ENCODE measurements at regions not wholly inside any gene's neighbourhood (a gene's known extent, or its start where the extent isn't known, plus 50 kb on each side); places are given as distances from the start of the nearest gene placed in this dataset.
A peak's percentile ranks its signal among the peaks of the same experiment; 100 is the strongest.
"Not testable (repeated sequence)": the region's sequence is repeated elsewhere in the genome, so short reads cannot be mapped to it uniquely, and the experiment has no call there.

- not testable (repeated sequence) for DNase-seq
Measured at GRCh38 chr2:37722971-37723370, 51.5 kb upstream of the CDC42EP3 start.

GRCh38 chr2:37730037-37730818, 58.8 kb upstream of the CDC42EP3 start:
- no peak for DNase-seq

GRCh38 chr2:37732412-37732811, 61.0 kb upstream of the CDC42EP3 start:
- DNase-seq, result not testable (repeated sequence)

GRCh38 chr2:37733251-37733650, 61.8 kb upstream of the CDC42EP3 start:
- no peak for DNase-seq

- DNase-seq, result not testable (repeated sequence)
Measured at GRCh38 chr2:37733955-37734354, 62.5 kb upstream of the CDC42EP3 start.

GRCh38 chr2:37734891-37735523, 63.6 kb upstream of the CDC42EP3 start:
- not testable (repeated sequence) for DNase-seq

GRCh38 chr2:37735524-37735910, 64.1 kb upstream of the CDC42EP3 start:
- peak in 2 of 3 donors; percentile 30 to 31 for DNase-seq

- no peak for DNase-seq
Measured at GRCh38 chr2:37737507-37737906, 66.1 kb upstream of the CDC42EP3 start.

GRCh38 chr2:37738266-37738885, 66.9 kb upstream of the CDC42EP3 start:
- no peak for DNase-seq

- DNase-seq, result no peak
Measured at GRCh38 chr2:37739153-37739552, 67.7 kb upstream of the CDC42EP3 start.

GRCh38 chr2:37740164-37740739, 68.8 kb upstream of the CDC42EP3 start:
- DNase-seq, result no peak

GRCh38 chr2:37742286-37742685, 70.8 kb upstream of the CDC42EP3 start:
- DNase-seq, result no peak

GRCh38 chr2:37744010-37744409, 72.6 kb upstream of the CDC42EP3 start:
- DNase-seq, result no peak

GRCh38 chr2:37744961-37745360, 73.5 kb upstream of the CDC42EP3 start:
- DNase-seq, result not testable (repeated sequence)

- DNase-seq, result not testable (repeated sequence)
Measured at GRCh38 chr2:37746011-37746410, 74.6 kb upstream of the CDC42EP3 start.

- no peak for DNase-seq
Measured at GRCh38 chr2:37746883-37747282, 75.4 kb upstream of the CDC42EP3 start.

- no peak for DNase-seq
Measured at GRCh38 chr2:37748541-37748940, 77.1 kb upstream of the CDC42EP3 start.

GRCh38 chr2:37750286-37750685, 78.8 kb upstream of the CDC42EP3 start:
- not testable (repeated sequence) for DNase-seq

GRCh38 chr2:37752766-37753165, 81.3 kb upstream of the CDC42EP3 start:
- no peak for DNase-seq

GRCh38 chr2:37753758-37754157, 82.3 kb upstream of the CDC42EP3 start:
- no peak for DNase-seq

- not testable (repeated sequence) for DNase-seq
Measured at GRCh38 chr2:37755961-37756559, 84.6 kb upstream of the CDC42EP3 start.

GRCh38 chr2:37757456-37757855, 86.0 kb upstream of the CDC42EP3 start:
- not testable (repeated sequence) for DNase-seq

GRCh38 chr2:37758141-37758601, 86.7 kb upstream of the CDC42EP3 start:
- peak; percentile 72 to 85 (median 78) for DNase-seq

Measured in suppressor macrophage treated with lipopolysaccharide for 1 hour (primary cell).